ENCODE measurements at regions not wholly inside any gene's neighbourhood (a gene's known extent, or its start where the extent isn't known, plus 50 kb on each side); places are given as distances from the start of the nearest gene placed in this dataset.
A peak's percentile ranks its signal among the peaks of the same experiment; 100 is the strongest.

DNA sequence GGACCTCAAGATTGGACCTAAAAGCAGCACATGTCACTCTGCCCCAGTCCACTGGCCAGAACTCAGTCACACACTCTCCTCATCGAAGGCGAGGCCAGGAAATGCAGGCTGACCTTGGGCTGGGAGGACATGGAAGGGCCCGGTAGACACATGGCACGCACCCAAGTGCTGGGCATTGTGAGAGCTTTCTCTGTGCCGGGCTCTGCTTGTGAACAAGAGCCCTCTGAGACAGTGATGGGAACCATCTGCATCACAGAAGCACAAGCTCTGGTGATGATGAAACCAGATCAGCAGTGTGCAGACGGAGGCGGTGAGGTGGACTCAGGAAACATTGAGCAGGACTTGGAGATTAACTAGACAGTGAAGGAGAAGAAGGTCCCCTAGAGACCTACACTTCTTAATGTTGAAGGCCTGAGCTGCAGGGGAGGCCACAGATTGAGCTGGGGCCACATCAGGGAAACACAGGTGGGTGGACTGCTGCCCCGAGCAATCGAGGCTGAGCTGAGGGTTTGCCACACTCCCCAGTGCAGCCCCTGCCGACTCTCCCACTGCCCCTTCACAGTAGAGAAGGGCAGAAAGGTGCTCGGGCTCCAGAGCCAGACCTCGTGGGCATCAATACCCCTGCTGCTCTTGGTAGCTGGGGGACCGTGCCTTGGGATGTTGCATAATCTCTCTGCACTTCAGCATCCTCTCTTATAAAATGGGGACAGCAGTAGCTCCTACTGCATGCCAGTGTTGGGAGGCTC is 1460.5 kb downstream of the TBC1D22A start:
- no peak for DNase-seq (ENCODE audit: low read depth in 2 of 3, low spot score in 2 of 3)

GRCh38 chr22:48218889-48219420 is 1456.5 kb downstream of the TBC1D22A start:
- DNase-seq (ENCODE audit: low read depth in 2 of 3, low spot score in 2 of 3) = no peak

DNA sequence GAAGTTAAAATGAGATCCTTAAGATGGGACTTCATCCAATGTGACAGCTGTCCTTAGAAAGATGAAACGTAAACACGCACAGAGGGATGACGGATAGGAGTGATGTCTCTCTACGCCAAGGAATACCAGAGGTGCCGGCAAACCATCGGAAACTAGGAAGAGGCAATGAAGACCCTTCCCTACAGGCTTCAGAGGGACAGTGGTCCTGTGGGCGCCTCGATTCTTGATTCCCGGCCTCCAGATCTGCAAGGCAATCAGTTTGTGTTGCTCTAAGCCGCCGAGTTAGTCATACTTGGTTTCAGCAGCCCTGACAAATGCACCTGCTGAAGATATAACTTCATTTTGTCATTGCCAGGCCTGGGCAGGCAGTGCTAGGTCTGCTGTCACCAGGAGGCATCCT is 1455.1 kb downstream of the TBC1D22A start:
- DNase-seq (ENCODE audit: low read depth in 2 of 3, low spot score in 2 of 3) = no peak

DNA sequence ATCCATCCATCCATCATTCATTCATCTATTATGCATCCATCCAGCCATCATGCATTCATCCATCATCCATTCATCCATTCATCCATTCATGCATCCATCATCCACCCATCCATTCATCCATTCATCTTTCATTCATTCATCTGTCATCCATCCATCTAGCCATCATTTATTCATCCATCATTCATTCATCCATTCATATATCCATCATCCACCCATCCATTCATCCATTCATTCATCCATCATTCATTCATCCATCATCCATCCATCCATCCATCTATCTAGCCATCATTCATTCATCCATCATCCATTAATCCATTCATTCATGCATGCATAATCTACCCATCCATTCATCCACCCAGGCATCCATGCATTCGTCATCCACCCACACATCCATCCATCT is 1450.3 kb downstream of the TBC1D22A start:
- DNase-seq (ENCODE audit: low read depth in 2 of 3, low spot score in 2 of 3) = no peak

DNA sequence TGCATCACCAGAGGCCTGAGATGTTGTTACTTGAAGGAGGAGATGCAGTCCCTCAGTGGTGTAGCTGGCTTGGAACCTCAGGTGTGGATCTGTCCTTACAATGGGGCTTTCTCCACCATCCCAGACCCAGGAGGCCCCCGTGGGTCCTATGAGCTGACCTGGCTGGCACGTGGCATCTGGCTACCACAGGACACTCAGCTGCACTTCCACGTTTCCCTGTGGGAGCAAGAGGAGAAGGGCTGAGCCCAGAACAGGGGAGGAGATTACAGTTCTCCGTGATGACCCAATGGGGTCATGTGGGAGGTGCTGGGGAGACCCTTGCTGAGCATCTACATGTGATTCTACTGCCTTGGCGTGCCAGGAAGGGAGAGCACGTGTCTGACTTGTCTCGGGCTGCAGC is 1448.4 kb downstream of the TBC1D22A start:
- DNase-seq (ENCODE audit: low read depth in 2 of 3, low spot score in 2 of 3) = no peak

DNA sequence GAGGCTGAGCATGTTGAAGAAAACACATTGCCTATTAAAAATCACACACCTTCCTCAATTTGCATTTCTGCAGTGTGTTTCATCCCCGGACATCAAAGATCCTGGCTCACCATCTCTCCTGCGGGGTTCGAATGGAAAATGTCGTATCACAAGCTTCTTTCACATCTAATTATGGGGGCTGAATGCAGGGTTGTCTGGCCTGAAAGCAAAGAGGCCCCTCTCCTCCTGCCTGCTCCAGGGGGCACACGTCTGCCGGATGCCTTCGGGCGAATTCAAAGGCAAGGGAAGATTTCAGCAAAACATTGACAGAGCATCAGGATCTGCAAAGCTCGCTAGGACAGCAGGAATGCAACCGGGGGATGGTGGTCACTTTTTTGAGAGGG is 1447.7 kb downstream of the TBC1D22A start:
- no peak for DNase-seq (ENCODE audit: low read depth in 2 of 3, low spot score in 2 of 3)

DNA sequence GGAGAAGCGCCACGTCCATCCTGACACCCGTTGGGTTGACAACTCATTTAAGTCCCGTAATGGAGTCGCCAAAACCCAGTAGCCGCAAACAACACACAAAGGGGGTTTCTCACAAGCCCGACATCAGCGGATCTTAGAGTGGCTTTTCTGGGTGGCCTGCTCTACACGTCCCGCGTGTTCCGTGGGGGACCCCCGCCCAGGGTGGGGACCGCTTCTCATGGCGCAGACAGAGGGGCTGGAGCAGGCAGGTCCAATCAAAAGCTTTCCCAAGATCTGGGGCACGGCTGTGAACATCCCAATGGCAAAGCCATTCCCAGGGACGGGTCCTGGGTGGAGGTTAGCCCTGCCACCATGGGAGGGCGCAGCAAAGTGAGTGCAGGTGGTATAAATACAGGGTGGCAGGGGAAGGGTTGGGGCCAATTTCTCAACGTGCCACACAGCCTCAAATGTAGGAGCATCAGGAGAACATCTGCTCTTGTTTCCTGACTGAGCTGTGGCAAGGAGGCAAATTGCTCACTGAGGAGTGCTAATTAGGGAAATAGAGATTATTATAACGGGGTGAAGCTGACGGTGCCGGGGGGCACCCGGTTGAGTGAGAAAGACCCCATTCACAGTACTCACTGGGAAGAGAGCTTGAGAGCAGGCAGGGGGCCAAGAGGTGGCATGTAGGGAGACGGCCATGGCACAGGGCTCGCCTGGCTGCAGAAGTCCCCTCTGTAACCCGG is 1447.2 kb downstream of the TBC1D22A start:
- DNase-seq (ENCODE audit: low read depth in 2 of 3, low spot score in 2 of 3) = no peak

DNA sequence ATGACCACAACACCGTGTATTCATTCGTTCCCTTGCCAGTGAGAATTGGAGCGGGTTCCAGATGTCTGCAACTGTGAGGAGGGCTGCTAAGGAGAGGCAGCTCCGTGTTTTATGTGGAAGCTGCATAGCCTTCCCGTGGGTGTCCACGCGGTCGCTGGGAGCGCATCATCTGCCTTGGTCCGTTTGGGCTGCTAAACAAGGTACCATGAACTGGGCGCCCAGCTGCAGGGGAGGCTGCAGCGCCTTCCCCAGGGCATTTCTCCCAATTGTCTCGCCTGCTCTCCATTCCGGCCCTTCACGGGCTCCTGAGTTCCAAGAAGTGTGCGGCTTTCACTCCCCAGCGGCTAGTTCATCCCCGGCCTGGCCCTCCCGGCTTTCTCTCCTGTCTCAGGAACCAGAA is 1446.4 kb downstream of the TBC1D22A start:
- DNase-seq (ENCODE audit: low read depth in 2 of 3, low spot score in 2 of 3) = no peak

GRCh38 chr22:48207919-48208535 is 1445.6 kb downstream of the TBC1D22A start:
- DNase-seq (ENCODE audit: low read depth in 2 of 3, low spot score in 2 of 3) = no peak

DNA sequence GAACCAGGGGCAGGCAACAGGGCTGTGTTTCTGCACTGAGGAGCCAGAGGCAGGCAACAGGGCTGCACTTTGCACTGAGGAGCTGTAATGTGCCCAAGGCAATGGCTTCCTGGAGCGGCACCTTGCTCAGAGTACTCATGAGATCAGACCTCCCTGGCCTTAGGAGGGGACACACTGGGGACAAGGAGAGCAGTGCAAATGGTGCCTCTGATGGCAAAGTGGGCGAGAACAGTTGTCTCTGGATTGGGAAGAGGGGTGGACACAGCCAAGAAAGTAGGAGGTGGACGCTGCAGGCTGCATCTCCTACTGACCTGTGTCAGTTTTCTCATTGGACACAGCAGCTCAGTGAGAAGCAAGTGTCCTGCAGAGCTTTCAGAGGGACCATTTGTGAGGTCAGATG is 1443.3 kb downstream of the TBC1D22A start:
- no peak for DNase-seq (ENCODE audit: low read depth in 2 of 3, low spot score in 2 of 3)

- no peak for DNase-seq (ENCODE audit: low read depth in 2 of 3, low spot score in 2 of 3)
Observed at GRCh38 chr22:48205161-48205560, 1442.7 kb downstream of the TBC1D22A start.

GRCh38 chr22:48204296-48204695 is 1441.8 kb downstream of the TBC1D22A start:
- DNase-seq (ENCODE audit: low read depth in 2 of 3, low spot score in 2 of 3) = no peak

- no peak for DNase-seq (ENCODE audit: low read depth in 2 of 3, low spot score in 2 of 3)
Observed at GRCh38 chr22:48199667-48200066, 1437.2 kb downstream of the TBC1D22A start.

DNA sequence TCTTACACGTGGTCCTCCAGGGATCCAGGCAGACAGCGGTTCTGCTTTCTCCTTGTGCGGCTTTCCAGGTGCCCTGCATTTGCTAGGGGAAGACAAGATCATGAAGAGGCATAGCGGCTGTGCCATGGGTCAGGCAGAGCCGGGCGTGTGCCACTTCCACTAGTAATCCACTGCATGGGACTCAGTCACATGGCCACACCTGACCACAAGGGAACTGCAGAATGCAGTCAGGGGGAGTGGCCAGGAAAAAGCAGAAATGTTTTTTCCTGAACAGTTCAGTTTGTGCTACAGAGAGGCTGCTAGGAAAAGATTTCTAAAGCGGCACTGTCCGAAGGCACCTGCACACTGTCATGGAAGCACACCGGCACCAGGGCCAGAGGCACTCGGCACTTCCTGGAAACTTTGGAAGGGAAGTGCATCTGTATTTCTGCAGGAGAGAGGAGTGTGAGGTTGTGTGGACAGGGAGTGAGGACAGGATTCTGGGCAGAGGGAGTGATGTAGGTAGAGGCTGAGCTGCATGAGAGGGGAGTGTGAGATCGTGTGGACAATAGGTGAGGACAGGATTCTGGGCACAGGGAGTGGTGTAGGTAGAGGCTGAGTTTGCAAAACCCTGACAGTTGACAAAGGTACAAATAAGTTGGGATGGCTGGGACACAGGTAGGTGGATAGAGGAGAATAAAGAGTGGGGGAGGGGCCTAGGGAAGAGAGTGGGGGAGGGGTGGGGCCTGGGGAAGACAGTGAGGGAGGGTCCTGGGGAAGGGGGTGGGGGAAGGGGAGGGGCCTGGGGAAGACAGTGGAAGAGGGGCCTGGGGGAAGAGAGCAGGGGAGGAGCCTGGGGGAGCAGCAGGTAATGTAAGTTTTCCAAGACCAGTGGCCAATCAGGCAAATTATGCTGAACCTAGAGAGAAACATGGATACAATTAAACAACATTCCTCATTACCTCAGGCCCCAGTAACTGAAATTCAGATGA is 1436.3 kb downstream of the TBC1D22A start:
- peak in 2 of 3 donors; percentile 39 to 64 for DNase-seq (ENCODE audit: low read depth in 2 of 3, low spot score in 2 of 3)

- no peak for DNase-seq (ENCODE audit: low read depth in 2 of 3, low spot score in 2 of 3)
Observed at GRCh38 chr22:48197189-48197690, 1434.8 kb downstream of the TBC1D22A start.

GRCh38 chr22:48192920-48193319 is 1430.5 kb downstream of the TBC1D22A start:
- peak in 2 of 3 donors; percentile 14 to 23 for DNase-seq (ENCODE audit: low read depth in 2 of 3, low spot score in 2 of 3)

DNA sequence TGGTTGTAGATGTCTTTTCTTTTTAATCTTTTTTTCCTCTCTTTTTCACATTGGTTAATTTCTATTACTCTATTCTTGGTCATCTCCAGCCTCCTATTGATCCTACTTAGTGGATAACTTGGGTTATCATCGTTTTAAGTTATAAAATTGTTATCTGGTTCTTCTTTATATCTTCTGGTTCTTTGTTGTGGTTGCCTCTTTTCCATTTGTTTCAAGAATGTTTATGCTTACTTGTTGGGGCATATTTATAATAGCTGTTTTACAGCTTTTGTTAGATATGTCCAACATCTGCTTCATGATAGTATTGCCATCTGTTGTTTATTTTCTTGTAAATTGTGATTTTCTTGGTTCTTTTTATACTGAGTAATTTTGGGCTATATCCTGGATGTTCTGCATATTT is 1429.6 kb downstream of the TBC1D22A start:
- DNase-seq (ENCODE audit: low read depth in 2 of 3, low spot score in 2 of 3) = no peak

GRCh38 chr22:48188231-48188721 is 1425.8 kb downstream of the TBC1D22A start:
- DNase-seq (ENCODE audit: low read depth in 2 of 3, low spot score in 2 of 3) = no peak

DNA sequence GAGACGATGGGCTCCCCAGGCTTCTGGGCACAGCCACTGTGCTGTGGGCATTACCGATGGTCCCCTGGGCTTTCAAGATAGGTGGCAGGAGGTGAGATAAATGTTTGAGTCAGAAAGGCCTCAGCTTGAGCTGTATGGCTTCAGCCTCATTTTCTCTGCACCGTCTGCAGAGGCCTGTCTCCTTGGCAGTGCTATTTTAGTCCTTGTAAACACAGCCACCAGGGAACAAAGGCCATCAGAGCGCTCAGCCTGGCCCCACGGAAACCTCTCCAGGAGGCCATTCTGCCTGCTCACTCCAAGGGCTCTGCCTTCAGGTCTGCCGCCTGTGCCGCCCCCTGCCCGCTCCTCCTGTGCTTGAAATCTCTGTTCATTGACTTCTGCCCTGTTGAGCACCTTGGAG is 1424.9 kb downstream of the TBC1D22A start:
- no peak for DNase-seq (ENCODE audit: low read depth in 2 of 3, low spot score in 2 of 3)

DNA sequence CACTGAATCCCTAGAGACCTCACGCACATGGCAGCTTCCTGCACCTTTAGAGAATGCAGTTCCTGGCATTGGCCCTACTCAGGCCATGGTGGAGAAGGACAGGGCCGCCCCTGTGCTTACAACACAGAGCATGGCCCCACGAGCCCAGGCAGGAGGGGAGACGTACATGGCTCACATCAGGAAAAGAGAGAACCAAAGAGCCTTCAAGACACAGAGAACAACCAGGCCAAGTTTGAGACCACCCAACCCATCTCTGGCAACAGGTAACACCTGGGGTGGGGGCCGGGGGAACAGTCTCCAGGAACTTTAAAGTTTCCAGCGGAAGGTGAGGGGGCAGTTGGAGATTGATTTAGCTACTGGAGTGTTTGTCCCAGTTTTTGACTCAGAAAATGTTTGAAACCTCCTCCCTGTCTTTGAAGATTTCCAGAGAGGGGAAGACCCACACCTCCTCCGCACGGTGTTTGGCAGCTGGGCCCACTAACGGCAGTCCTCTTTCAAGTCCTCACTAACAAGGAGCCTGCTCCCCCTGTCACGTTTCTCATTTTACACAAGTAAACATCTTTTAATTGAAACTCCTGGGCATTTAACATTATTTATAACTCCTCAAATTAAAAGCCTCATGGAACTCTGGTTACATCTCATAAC is 1423.8 kb downstream of the TBC1D22A start:
- DNase-seq (ENCODE audit: low read depth in 2 of 3, low spot score in 2 of 3) = no peak

Measured in hematopoietic multipotent progenitor cell (in vitro differentiated cells).